ENCODE measurements at regions not wholly inside any gene's neighbourhood (a gene's known extent, or its start where the extent isn't known, plus 50 kb on each side); places are given as distances from the start of the nearest gene placed in this dataset.

DNA sequence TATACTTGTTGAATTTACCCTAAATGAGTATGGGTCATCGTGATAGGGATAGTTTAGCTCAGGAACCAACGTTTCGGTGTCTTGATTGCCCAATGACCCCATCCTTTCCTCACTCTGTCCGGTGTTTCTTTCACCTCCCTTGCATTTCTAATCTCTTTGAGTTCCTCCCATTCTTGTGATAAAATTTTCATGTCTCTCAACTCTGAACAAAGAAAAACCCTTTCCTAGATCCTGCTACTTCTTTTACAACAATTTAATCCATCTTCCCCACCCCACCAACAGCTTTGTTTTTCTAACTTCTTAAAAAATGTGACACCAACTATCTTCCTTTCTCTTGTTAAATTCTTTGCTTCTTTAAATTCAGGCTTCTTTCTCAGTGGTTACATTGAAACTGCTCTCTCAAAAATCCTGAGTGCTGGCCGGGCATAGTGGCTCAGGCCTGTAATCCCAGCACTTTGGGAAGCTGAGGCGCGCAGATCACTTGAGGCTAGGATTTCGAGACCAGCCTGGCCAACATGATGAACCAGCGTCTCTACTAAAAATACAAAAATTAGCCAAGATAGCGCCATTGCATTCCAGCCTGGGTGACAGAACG, 130.3 kb upstream of the MINDY3 start:
- TF ChIP-seq EZH2 (IDR thresholded peaks at IDR 0.05; ENCODE audit: borderline replicate concordance, insufficient read depth, low read length, poor library complexity, severe bottlenecking) (no peak), SMC3 (conservative IDR thresholded peaks at IDR 0.05; ENCODE audit: poor library complexity) (no peak), TAF1 (IDR thresholded peaks at IDR 0.05; ENCODE audit: low read depth) (no peak), RAD21 (conservative IDR thresholded peaks at IDR 0.05) (no peak), MXI1 (conservative IDR thresholded peaks at IDR 0.05; ENCODE audit: poor library complexity, severe bottlenecking) (no peak), POLR2AphosphoS5 (IDR thresholded peaks at IDR 0.05) (no peak), EP300 (conservative IDR thresholded peaks at IDR 0.05; ENCODE audit: poor library complexity, severe bottlenecking) (no peak)
- TF ChIP-seq, protein P1, sequence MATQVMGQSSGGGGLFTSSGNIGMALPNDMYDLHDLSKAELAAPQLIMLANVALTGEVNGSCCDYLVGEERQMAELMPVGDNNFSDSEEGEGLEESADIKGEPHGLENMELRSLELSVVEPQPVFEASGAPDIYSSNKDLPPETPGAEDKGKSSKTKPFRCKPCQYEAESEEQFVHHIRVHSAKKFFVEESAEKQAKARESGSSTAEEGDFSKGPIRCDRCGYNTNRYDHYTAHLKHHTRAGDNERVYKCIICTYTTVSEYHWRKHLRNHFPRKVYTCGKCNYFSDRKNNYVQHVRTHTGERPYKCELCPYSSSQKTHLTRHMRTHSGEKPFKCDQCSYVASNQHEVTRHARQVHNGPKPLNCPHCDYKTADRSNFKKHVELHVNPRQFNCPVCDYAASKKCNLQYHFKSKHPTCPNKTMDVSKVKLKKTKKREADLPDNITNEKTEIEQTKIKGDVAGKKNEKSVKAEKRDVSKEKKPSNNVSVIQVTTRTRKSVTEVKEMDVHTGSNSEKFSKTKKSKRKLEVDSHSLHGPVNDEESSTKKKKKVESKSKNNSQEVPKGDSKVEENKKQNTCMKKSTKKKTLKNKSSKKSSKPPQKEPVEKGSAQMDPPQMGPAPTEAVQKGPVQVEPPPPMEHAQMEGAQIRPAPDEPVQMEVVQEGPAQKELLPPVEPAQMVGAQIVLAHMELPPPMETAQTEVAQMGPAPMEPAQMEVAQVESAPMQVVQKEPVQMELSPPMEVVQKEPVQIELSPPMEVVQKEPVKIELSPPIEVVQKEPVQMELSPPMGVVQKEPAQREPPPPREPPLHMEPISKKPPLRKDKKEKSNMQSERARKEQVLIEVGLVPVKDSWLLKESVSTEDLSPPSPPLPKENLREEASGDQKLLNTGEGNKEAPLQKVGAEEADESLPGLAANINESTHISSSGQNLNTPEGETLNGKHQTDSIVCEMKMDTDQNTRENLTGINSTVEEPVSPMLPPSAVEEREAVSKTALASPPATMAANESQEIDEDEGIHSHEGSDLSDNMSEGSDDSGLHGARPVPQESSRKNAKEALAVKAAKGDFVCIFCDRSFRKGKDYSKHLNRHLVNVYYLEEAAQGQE (IDR thresholded peaks at IDR 0.05; ENCODE audit: borderline replicate concordance) = no peak
- TF ChIP-seq, protein P2, sequence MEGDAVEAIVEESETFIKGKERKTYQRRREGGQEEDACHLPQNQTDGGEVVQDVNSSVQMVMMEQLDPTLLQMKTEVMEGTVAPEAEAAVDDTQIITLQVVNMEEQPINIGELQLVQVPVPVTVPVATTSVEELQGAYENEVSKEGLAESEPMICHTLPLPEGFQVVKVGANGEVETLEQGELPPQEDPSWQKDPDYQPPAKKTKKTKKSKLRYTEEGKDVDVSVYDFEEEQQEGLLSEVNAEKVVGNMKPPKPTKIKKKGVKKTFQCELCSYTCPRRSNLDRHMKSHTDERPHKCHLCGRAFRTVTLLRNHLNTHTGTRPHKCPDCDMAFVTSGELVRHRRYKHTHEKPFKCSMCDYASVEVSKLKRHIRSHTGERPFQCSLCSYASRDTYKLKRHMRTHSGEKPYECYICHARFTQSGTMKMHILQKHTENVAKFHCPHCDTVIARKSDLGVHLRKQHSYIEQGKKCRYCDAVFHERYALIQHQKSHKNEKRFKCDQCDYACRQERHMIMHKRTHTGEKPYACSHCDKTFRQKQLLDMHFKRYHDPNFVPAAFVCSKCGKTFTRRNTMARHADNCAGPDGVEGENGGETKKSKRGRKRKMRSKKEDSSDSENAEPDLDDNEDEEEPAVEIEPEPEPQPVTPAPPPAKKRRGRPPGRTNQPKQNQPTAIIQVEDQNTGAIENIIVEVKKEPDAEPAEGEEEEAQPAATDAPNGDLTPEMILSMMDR (IDR thresholded peaks at IDR 0.05; ENCODE audit: poor library complexity, severe bottlenecking) = no peak
- Histone ChIP-seq H3K4me3 (ENCODE audit: low read length) (no peak overlapping the region), H3K9ac (ENCODE audit: low read length) (no peak overlapping the region), H4K20me1 (ENCODE audit: insufficient read depth) (no peaks in the 10 kb centered on the region), H3K9me3 (ENCODE audit: low read length) (no peaks in the 10 kb centered on the region), H3K9me2 (ENCODE audit: insufficient read depth, low read length) (no peaks in the 10 kb centered on the region), H3K36me3 (ENCODE audit: insufficient read depth, low read length) (no peaks in the 10 kb centered on the region), H3K4me2 (ENCODE audit: low read length) (no peak overlapping the region), H3K27me3 (ENCODE audit: insufficient read depth, low read depth, low read length) (no peaks in the 10 kb centered on the region), H3K79me2 (replicated peaks; ENCODE audit: insufficient read depth, low read length) (no peaks in the 10 kb centered on the region), H3K27ac (ENCODE audit: low read length) (no peak overlapping the region), H3F3A (ENCODE audit: insufficient read depth, low read length, poor library complexity, severe bottlenecking) (no peaks in the 10 kb centered on the region), H2AFZ (ENCODE audit: low read depth, low read length) (no peak overlapping the region)

DNA sequence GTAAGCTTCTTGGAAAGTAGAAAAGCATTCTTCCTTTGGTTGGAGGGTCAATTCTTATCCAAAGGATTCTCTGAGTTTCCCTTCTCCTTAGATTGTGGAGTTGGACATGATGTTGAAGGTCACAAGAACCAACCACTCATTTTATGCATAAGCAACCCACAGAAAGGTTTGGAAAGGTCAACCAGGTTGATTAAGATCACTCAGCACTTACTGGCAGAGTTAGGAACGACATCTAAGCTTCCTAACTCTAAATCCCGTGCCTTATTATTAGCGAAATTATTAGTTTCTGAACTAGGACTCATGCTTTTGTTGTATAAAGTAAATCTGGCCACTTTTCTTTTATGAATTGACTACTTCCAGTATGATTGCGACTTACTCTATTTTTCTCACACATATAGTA, 137.0 kb upstream of the MINDY3 start:
- Histone ChIP-seq H3K27me3 (ENCODE audit: insufficient read depth, low read depth, low read length) (no peaks in the 10 kb centered on the region), H3K9me3 (ENCODE audit: low read length) (no peaks in the 10 kb centered on the region), H3K36me3 (ENCODE audit: insufficient read depth, low read length) (no peaks in the 10 kb centered on the region), H2AFZ (ENCODE audit: low read depth, low read length) (no peak overlapping the region), H3F3A (ENCODE audit: insufficient read depth, low read length, poor library complexity, severe bottlenecking) (peaks cover 3% of the 10 kb centered on the region), H3K27ac (ENCODE audit: low read length) (no peak overlapping the region), H3K9me2 (ENCODE audit: insufficient read depth, low read length) (no peaks in the 10 kb centered on the region), H3K79me2 (replicated peaks; ENCODE audit: insufficient read depth, low read length) (no peaks in the 10 kb centered on the region), H3K9ac (ENCODE audit: low read length) (no peak overlapping the region), H4K20me1 (ENCODE audit: insufficient read depth) (no peaks in the 10 kb centered on the region), H3K4me3 (ENCODE audit: low read length) (no peak overlapping the region), H3K4me2 (ENCODE audit: low read length) (no peak overlapping the region)
- TF ChIP-seq, protein P1 (IDR thresholded peaks at IDR 0.05; ENCODE audit: borderline replicate concordance) = no peak
- TF ChIP-seq RAD21 (conservative IDR thresholded peaks at IDR 0.05) (no peak), TAF1 (IDR thresholded peaks at IDR 0.05; ENCODE audit: low read depth) (no peak), MXI1 (conservative IDR thresholded peaks at IDR 0.05; ENCODE audit: poor library complexity, severe bottlenecking) (no peak), POLR2AphosphoS5 (IDR thresholded peaks at IDR 0.05) (no peak), SMC3 (conservative IDR thresholded peaks at IDR 0.05; ENCODE audit: poor library complexity) (no peak), EZH2 (IDR thresholded peaks at IDR 0.05; ENCODE audit: borderline replicate concordance, insufficient read depth, low read length, poor library complexity, severe bottlenecking) (no peak), EP300 (conservative IDR thresholded peaks at IDR 0.05; ENCODE audit: poor library complexity, severe bottlenecking) (no peak)
- TF ChIP-seq, protein P2 (IDR thresholded peaks at IDR 0.05; ENCODE audit: poor library complexity, severe bottlenecking) = no peak
